ENCODE measurements at regions not wholly inside any gene's neighbourhood (a gene's known extent, or its start where the extent isn't known, plus 50 kb on each side); places are given as distances from the start of the nearest gene placed in this dataset.
"Not testable (repeated sequence)": the region's sequence is repeated elsewhere in the genome, so short reads cannot be mapped to it uniquely, and the experiment has no call there.

DNA sequence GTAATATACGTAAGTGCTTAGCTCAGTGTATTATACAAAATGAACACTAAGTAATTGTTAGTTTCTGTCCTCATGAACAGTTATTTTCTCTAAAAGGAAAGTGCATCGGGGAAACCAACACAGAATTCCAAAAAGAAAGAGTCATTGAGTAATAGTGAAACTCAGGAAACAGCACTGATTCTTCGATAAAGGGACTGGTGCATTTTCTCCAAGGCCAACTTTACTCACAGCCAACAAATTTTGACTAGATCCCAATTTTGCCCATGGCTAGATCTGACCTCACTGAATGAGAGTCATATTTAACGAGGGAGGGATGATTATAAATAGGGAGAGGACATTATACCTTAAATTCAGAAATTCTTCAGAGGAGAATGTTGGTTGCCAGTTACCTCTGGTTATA lies 390.9 kb upstream of the NRSN1 start:
- Histone ChIP-seq H3K27me3 (no peaks in the 10 kb centered on the region), H3K9me3 (replicated peaks) (no peaks in the 10 kb centered on the region), H3K4me3 (no peak overlapping the region), H3K4me1 (no peaks in the 10 kb centered on the region), H3K36me3 (no peaks in the 10 kb centered on the region), H3K27ac (no peak overlapping the region)
- DNase-seq: no peak

DNA sequence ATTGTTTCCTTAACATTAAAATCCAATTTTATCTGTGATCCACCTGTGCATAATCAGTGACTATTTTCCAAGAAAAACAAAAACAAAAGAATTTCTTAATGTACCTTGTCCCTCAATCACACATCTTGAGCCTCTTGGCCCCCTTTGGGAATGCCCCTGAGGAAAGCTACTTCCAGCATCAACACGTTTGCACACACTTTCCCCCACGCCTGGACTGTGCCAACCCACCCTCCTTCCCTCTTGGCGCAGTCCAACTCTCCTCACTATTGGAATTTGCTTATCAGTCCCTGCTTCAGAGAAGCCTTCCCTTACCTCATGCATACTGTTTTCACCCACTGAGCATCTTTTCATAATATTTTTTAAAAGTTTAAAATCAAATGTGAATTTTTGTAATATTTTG lies 389.4 kb upstream of the NRSN1 start:
- H3K4me3 ChIP-seq: no peak overlapping the region
- no peak overlapping the region for H3K27ac ChIP-seq
- H3K4me1 ChIP-seq: no peaks in the 10 kb centered on the region
- H3K36me3 ChIP-seq: no peaks in the 10 kb centered on the region
- no peaks in the 10 kb centered on the region for H3K9me3 ChIP-seq (replicated peaks)
- H3K27me3 ChIP-seq: no peaks in the 10 kb centered on the region
- no peak for DNase-seq

DNA sequence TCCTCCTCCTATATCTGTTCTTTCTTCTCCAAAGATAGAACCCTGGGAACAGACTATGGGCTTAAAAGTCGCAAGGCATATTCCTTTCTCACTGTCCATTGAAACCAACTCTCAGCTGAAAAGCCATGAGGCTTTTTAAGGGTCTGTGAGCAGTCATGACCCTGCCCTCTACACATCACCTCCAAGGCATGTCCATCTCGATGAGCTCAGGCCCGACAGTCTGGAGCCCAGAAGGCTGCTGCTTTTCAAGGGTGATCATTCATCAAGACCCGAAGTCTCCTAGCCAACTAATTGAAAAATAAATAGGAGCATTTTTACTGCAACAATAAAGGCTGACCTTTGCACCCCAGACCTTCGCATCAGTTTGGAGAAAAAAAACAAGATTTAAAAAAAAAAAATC lies 378.8 kb upstream of the NRSN1 start:
- Histone ChIP-seq H3K27ac (no peak overlapping the region), H3K4me1 (no peaks in the 10 kb centered on the region), H3K9me3 (replicated peaks) (no peaks in the 10 kb centered on the region), H3K27me3 (no peaks in the 10 kb centered on the region), H3K4me3 (no peak overlapping the region), H3K36me3 (no peaks in the 10 kb centered on the region)
- DNase-seq: no peak

DNA sequence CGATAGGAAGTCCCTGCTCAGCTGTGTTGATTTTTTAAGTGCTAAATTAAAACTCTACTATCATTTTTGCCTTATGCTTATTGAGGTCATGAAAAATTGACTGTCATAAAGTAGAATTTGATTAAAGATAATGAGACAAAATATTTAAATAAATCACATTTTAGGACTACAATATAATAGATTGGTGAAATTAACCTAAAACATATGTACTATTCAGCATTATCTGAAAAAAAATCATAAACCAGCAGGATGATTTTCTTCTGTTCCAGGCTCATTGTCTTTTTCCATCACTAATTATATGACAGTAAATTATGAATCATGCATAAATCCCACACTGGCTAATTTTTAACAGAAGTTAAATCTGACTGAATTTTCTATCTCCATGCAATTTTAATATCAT lies 373.6 kb upstream of the NRSN1 start:
- Histone ChIP-seq H3K36me3 (no peaks in the 10 kb centered on the region), H3K4me1 (no peaks in the 10 kb centered on the region), H3K9me3 (replicated peaks) (no peaks in the 10 kb centered on the region), H3K27ac (no peak overlapping the region), H3K4me3 (no peak overlapping the region), H3K27me3 (no peaks in the 10 kb centered on the region)
- DNase-seq: no peak

DNA sequence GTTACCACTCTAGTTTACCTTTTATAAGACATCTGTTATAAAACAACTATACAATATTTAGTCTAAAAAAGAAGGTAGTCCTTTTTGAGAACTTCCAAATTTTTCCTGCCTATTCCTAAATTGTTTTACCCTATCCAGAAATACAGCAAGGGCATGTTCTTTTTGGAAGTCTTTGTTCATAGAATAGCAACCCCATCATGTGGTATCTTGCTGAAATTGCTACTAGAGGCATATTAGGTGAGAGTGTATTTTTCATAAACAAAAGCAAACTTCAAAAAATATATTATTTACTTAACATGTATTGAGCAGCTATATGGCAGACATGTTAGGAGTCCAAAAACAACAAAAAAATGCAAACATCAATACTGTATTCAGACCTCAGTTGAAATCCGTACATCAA lies 371.8 kb upstream of the NRSN1 start:
- H3K4me1 ChIP-seq: no peaks in the 10 kb centered on the region
- H3K4me3 ChIP-seq: no peak overlapping the region
- peak in 1 of 2 experiments; percentile 17 for DNase-seq
- H3K9me3 ChIP-seq (replicated peaks): no peaks in the 10 kb centered on the region
- H3K27me3 ChIP-seq: no peaks in the 10 kb centered on the region
- H3K36me3 ChIP-seq: no peaks in the 10 kb centered on the region
- H3K27ac ChIP-seq: no peak overlapping the region

DNA sequence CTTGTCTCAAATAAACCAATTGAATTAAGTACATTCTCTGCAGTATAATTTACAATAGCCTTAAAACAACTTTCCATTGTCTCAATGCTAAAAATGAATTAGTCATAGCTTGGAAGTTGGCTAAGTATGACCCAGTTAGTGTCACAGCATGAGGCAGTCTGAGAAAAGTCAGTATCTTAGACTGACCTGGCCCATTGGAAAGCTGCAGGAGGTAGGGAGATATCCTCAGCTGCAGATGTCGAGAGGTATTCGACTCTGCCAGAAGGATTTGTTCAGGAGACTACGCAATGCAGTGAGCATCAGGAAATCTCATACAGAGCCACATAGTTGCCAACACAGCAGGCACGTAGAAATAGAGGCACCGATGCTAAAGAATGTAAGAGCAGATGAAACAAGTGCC lies 350.9 kb upstream of the NRSN1 start:
- Histone ChIP-seq H3K36me3 (no peaks in the 10 kb centered on the region), H3K9me3 (replicated peaks) (no peaks in the 10 kb centered on the region)
- DNase-seq: no peak

DNA sequence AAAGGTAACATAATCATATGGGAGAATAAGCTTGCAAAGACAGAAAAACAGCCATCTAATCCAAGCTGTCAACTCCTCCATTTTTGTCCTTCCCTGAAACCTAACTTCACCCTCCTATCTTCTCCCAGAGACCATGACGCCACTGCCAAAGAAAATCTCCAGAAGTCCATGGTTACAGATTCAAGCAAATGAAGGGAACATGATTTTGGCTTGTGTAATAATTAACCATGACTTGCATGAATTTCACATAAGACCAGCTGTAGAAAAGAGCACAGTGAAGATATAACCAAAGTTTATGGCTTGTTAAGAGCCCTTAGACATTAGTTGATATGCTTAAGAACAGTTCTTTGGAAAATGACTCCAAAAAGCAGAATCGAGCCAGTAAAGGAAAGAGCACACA lies 342.1 kb upstream of the NRSN1 start:
- Histone ChIP-seq H3K27me3 (no peaks in the 10 kb centered on the region), H3K36me3 (no peaks in the 10 kb centered on the region), H3K9me3 (replicated peaks) (no peaks in the 10 kb centered on the region), H3K4me3 (no peak overlapping the region), H3K27ac (no peak overlapping the region), H3K4me1 (no peaks in the 10 kb centered on the region)
- DNase-seq: no peak

More for the DNA sequence above, 350.9 kb upstream of the NRSN1 start:
- H3K27ac ChIP-seq: no peak overlapping the region
- H3K27me3 ChIP-seq: no peaks in the 10 kb centered on the region
- no peak overlapping the region for H3K4me3 ChIP-seq
- H3K4me1 ChIP-seq: no peaks in the 10 kb centered on the region

DNA sequence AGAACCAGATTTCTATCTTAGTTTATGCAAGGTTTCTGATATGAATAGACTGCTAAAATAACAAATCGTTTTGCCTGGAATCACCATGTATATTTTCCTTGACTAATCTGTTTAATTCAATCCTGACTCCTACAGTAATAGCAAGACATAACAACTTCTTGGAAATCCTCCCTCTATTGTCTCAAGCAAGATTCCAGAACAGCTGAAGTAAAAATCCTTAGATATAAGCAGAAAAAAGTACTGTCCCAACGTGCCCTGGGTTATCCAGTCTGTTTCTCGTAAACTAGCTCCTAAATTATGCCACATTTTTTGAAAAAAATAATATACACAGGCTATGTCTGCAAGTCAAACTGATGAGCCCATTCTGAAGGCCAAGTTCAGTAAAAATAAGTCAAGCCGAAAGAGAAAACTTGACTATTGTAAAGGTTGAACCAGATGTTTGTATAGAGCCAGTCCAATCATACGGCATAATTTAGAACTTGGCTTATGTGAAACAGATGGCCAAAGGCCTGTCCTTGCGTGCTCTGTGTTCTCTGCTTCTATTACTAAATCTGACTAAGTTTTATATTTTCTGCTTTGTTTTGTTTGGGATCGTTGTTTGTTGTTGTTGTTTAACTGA lies 341.6 kb upstream of the NRSN1 start:
- no peak overlapping the region for H3K4me3 ChIP-seq
- H3K9me3 ChIP-seq (replicated peaks): no peaks in the 10 kb centered on the region
- H3K27me3 ChIP-seq: no peaks in the 10 kb centered on the region
- no peak for DNase-seq
- no peak overlapping the region for H3K27ac ChIP-seq
- H3K36me3 ChIP-seq: no peaks in the 10 kb centered on the region
- H3K4me1 ChIP-seq: no peaks in the 10 kb centered on the region

DNA sequence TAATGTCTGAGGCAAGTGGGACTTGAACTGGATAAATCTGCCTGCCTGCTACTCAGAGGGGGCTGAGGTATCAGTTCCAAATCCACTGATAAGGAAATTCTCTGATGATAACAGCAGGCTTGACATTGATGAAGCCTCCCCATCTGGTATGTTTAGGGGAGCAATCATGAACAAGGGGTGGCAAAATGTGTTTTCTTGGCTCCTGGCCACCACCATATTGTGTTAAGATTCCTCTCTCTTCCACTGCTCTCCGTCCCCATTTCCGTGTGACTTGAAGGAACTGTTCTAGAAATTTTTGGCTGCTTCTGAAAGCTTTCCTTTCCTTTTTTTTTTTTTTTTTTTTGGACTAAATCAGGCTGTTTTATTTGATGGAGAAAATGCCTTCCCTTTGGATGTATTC lies 335.3 kb upstream of the NRSN1 start:
- no peaks in the 10 kb centered on the region for H3K27me3 ChIP-seq
- H3K4me1 ChIP-seq: no peaks in the 10 kb centered on the region
- H3K9me3 ChIP-seq (replicated peaks): no peaks in the 10 kb centered on the region
- H3K27ac ChIP-seq: no peak overlapping the region
- H3K4me3 ChIP-seq: no peak overlapping the region
- DNase-seq: no peak
- no peaks in the 10 kb centered on the region for H3K36me3 ChIP-seq

DNA sequence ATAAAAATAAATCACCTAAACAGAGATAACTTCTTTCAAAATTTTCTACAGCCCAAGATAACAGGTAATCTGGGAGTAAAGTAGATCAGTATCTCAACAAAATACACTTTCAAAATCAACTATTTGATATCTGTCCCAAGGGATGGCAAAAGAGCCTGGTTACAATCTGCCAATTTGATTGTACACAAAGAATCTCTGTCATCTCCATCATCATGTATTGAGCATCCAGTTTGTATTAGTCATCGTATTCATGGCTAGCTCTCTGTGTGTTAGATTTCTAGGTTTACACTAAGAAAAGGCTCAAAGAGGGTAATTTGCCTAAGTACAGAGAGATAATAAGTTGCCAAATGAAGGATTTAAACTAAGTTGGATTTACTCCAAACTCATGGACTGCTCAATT lies 329.0 kb upstream of the NRSN1 start:
- Histone ChIP-seq H3K27ac (no peak overlapping the region), H3K4me1 (no peaks in the 10 kb centered on the region), H3K27me3 (no peaks in the 10 kb centered on the region), H3K4me3 (no peak overlapping the region), H3K36me3 (no peaks in the 10 kb centered on the region), H3K9me3 (replicated peaks) (no peaks in the 10 kb centered on the region)
- DNase-seq: no peak

DNA sequence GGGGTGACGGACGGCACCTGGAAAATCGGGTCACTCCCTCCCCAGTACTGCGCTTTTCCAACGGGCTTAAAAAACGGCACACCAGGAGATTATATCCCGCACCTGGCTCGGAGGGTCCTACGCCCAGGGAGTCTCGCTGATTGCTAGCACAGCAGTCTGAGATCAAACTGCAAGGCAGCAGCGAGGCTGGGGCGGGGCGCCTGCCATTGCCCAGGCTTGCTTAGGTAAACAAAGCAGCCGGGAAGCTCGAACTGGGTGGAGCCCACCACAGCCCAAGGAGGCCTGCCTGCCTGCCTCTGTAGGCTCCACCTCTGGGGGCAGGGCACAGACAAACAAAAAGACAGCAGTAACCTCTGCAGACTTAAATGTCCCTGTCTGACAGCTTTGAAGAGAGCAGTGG lies 321.7 kb upstream of the NRSN1 start:
- H3K4me3 ChIP-seq; H3K4me1 ChIP-seq; DNase-seq; H3K27me3 ChIP-seq; H3K36me3 ChIP-seq; H3K9me3 ChIP-seq (replicated peaks); H3K27ac ChIP-seq: not testable (repeated sequence)

DNA sequence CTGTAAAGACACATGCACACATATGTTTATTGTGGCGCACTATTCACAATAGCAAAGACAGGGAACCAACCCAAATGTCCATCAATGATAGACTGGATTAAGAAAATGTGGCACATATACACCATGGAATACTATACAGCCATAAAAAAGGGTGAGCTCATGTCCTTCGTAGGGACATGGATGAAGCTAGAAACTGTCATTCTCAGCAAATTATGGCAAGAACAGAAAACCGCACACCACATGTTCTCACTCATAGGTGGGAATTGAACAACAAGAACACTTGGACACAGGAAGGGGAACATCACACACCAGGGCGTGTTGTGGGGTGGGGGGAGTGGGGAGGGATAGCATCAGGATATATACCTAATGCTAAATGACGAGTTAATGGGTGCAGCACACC lies 304.9 kb upstream of the NRSN1 start:
- not testable (repeated sequence) for H3K27ac ChIP-seq; H3K9me3 ChIP-seq (replicated peaks); H3K4me3 ChIP-seq; H3K36me3 ChIP-seq; DNase-seq; H3K4me1 ChIP-seq; H3K27me3 ChIP-seq

DNA sequence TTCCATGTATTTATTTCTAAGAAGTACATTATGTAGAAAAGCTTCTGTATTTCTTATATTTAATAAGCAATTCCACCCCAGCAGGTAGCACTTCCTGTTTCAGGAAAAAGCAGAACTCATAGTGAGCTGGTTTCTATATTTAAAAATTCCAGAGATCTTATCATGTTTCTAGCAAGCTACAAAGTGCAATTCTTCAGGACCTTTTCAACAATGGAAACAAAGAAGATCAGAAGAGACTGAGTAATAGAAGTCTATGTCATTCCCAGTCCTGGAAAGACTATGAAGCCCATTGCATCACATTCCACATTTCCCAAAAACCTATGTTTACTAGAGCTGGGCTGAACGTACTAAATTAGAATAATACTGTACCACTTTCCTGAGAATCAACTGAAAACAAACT lies 302.6 kb upstream of the NRSN1 start:
- no peaks in the 10 kb centered on the region for H3K9me3 ChIP-seq (replicated peaks)
- H3K27me3 ChIP-seq: no peaks in the 10 kb centered on the region
- no peak for DNase-seq
- no peaks in the 10 kb centered on the region for H3K4me1 ChIP-seq
- no peaks in the 10 kb centered on the region for H3K36me3 ChIP-seq
- H3K27ac ChIP-seq: no peak overlapping the region
- no peak overlapping the region for H3K4me3 ChIP-seq

DNA sequence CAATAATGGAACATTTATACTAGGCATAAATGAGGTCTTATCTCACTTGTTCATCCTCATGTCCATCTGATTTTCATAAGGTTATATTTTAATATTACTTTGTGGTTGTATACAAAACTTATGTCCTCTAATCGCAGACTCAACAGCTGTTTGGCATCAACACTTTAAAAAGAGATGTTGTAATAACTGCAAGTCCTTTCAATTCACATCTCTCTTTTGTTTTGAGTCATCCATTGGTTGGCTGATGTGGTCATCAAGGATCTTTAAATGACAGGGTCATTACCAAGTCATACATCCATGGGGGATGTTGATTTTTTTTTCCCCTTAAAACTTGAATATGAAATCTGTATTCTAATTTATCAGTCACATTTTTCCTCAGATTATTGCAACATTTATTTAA lies 299.4 kb upstream of the NRSN1 start:
- no peaks in the 10 kb centered on the region for H3K36me3 ChIP-seq

DNA sequence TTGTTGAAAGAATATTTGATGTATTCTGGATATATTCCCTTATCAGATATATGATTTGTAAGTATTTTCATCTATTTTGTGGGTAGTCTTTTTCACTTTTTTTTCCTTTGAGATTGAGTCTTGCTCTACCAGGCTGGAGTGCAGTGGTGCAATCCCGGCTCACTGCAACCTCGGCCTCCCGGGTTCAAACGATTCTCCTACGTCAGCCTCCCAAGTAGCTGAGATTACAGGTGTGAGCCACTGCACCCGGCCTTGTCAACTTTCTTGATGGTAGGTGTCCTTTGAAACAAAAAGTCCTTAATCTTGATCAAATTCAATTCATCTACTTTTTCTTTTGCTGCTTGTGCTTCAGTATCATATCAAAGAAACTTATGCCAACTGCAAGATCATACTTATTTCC lies 297.2 kb upstream of the NRSN1 start:
- no peak for DNase-seq
- H3K4me3 ChIP-seq: no peak overlapping the region
- H3K27me3 ChIP-seq: no peaks in the 10 kb centered on the region
- H3K27ac ChIP-seq: no peak overlapping the region
- H3K9me3 ChIP-seq (replicated peaks): no peaks in the 10 kb centered on the region
- H3K4me1 ChIP-seq: no peaks in the 10 kb centered on the region
- H3K36me3 ChIP-seq: no peaks in the 10 kb centered on the region

More for the DNA sequence above, 299.4 kb upstream of the NRSN1 start:
- Histone ChIP-seq H3K9me3 (replicated peaks) (no peaks in the 10 kb centered on the region), H3K27me3 (no peaks in the 10 kb centered on the region), H3K4me3 (no peak overlapping the region), H3K4me1 (no peaks in the 10 kb centered on the region), H3K27ac (no peak overlapping the region)
- DNase-seq: no peak

DNA sequence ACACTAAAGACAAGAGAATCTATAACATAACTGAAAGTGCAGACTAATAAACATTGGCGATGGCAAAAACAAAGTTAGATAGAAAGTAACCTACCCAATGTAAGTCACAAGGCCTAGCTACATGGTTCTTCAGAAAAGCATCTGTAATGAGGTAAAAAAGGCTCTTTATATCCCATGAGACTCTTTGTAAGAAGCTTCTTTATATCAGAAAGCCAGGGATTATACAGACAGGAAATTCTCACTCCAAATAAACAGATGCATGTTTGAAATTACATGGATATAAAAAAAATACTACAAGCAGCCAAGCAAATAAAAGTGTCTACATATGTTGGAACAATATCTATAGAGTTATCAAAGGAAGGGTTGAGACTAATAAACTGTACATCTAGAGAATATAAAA lies 284.9 kb upstream of the NRSN1 start:
- Histone ChIP-seq H3K27me3 (no peaks in the 10 kb centered on the region), H3K4me1 (no peaks in the 10 kb centered on the region), H3K9me3 (replicated peaks) (no peaks in the 10 kb centered on the region), H3K27ac (no peak overlapping the region), H3K4me3 (no peak overlapping the region), H3K36me3 (no peaks in the 10 kb centered on the region)
- DNase-seq: no peak

DNA sequence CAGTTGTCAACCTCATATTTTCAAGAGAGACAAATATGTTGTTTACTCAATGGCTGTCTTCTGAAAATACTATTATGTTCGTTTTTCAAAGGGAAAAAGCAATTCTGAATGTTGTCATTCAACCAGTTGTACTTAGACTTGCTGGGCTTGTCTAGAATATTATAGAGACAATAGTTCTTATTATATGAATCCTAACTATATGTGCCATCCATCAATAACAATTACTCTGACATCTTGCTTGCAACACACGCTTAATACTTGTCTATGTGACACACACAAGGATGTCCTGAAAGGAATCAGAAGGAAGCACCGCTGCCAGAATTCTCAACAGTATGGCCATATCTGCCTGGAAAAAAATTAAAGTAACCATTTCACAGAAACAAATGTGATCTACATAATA lies 283.3 kb upstream of the NRSN1 start:
- no peak for DNase-seq
- H3K27me3 ChIP-seq: no peaks in the 10 kb centered on the region
- H3K4me3 ChIP-seq: no peak overlapping the region
- H3K36me3 ChIP-seq: no peaks in the 10 kb centered on the region
- H3K4me1 ChIP-seq: no peaks in the 10 kb centered on the region
- no peaks in the 10 kb centered on the region for H3K9me3 ChIP-seq (replicated peaks)
- no peak overlapping the region for H3K27ac ChIP-seq
